ENCODE measurements at regions not wholly inside any gene's neighbourhood (a gene's known extent, or its start where the extent isn't known, plus 50 kb on each side); places are given as distances from the start of the nearest gene placed in this dataset.

DNA sequence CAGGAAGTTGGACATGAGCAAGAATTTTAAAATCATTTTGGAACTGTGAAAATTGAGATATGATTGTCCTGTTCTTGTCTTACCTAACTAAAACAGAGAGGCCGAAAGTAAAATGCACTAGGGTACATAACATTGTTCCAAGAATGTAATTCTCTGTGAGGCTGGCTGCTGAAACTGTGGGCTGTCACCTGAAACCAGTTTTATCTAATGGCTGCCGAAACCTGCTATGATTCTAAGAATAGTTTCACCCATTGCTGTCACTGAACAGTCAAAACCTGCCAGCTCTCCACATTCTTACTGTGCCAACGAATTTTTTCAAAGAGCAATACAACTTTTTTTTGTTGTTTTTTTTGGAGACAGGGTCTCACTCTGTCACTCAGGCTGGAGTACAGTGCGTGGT is 119.3 kb upstream of the ZSWIM2 start:
- H3K23ac ChIP-seq (ENCODE audit: low read depth, low read length), result no peak overlapping the region
- H3K14ac ChIP-seq (replicated peaks; ENCODE audit: low read depth, low read length), result no peak overlapping the region
- ChIA-PET CTCF (no interaction called here), POLR2A (ENCODE audit: unreplicated experiment) (no interaction called here)
- no peaks in the 10 kb centered on the region for H3K36me3 ChIP-seq (ENCODE audit: control insufficient read depth, insufficient read depth, low read length)
- H4K20me1 ChIP-seq (ENCODE audit: insufficient read depth, low read length), result no peaks in the 10 kb centered on the region
- intact Hi-C loops (cut with micrococcal nuclease), result no loop called here
- no CpG with 5 or more reads among the region's 4 CpGs for WGBS, 2 experiments (ENCODE audit: extremely low coverage in 2 of 2, insufficient read length in 1 of 2)
- no peak overlapping the region for H3K27ac ChIP-seq (ENCODE audit: insufficient read depth, low read length)
- no peak for DNase-seq
- H3K56ac ChIP-seq (ENCODE audit: extremely low read depth, insufficient read depth, low read length), result no peak overlapping the region
- no peaks in the 10 kb centered on the region for H3K27me3 ChIP-seq (ENCODE audit: control insufficient read depth, insufficient read depth, low read length)
- dilution Hi-C loops (cut with HindIII; ENCODE audit: low sequenced_read_pairs, unreplicated experiment), result no loop called here
- no peak overlapping the region for H3K18ac ChIP-seq (ENCODE audit: low read depth, low read length)
- no TSS peak for BruUV-seq (replicated peaks)
- no peak overlapping the region for H2BK120ac ChIP-seq (ENCODE audit: low read depth, low read length)
- no peak overlapping the region for H3K9ac ChIP-seq (ENCODE audit: low read depth, low read length)
- H2BK15ac ChIP-seq (ENCODE audit: low read depth, low read length), result no peak overlapping the region
- H2BK20ac ChIP-seq (ENCODE audit: low read depth, low read length), result no peak overlapping the region
- no peak overlapping the region for H4K8ac ChIP-seq (ENCODE audit: low read depth in 2 of 2, low read length in 2 of 2)
- no peak overlapping the region for H3K4me2 ChIP-seq (ENCODE audit: low read depth, low read length)
- no peak overlapping the region for H4K91ac ChIP-seq (ENCODE audit: insufficient read depth, low read depth, low read length)
- H3K4me3 ChIP-seq (ENCODE audit: insufficient read depth, low read depth, low read length), result no peak overlapping the region
- H2AK5ac ChIP-seq (ENCODE audit: low read depth, low read length), result no peak overlapping the region
- no peak overlapping the region for H2AFZ ChIP-seq (replicated peaks; ENCODE audit: low read length, poor library complexity)
- no peaks in the 10 kb centered on the region for H3K79me1 ChIP-seq (ENCODE audit: low read depth in 1 of 2, low read length in 2 of 2)
- no peak overlapping the region for H4K5ac ChIP-seq (ENCODE audit: low read depth, low read length)
- no peaks in the 10 kb centered on the region for H3K9me3 ChIP-seq (ENCODE audit: control insufficient read depth, insufficient read depth, low read length)
- H3K9me1 ChIP-seq (ENCODE audit: insufficient read depth, low read length), result no peaks in the 10 kb centered on the region
- TF ChIP-seq USF2 (IDR thresholded peaks at IDR 0.05; ENCODE audit: low read depth, low read length), result no peak
- TF ChIP-seq CHD1 (IDR thresholded peaks at IDR 0.05; ENCODE audit: low read depth, low read length), result no peak
- TF ChIP-seq, protein P1, sequence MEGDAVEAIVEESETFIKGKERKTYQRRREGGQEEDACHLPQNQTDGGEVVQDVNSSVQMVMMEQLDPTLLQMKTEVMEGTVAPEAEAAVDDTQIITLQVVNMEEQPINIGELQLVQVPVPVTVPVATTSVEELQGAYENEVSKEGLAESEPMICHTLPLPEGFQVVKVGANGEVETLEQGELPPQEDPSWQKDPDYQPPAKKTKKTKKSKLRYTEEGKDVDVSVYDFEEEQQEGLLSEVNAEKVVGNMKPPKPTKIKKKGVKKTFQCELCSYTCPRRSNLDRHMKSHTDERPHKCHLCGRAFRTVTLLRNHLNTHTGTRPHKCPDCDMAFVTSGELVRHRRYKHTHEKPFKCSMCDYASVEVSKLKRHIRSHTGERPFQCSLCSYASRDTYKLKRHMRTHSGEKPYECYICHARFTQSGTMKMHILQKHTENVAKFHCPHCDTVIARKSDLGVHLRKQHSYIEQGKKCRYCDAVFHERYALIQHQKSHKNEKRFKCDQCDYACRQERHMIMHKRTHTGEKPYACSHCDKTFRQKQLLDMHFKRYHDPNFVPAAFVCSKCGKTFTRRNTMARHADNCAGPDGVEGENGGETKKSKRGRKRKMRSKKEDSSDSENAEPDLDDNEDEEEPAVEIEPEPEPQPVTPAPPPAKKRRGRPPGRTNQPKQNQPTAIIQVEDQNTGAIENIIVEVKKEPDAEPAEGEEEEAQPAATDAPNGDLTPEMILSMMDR (conservative IDR thresholded peaks at IDR 0.05; ENCODE audit: low read depth, low read length), result no peak
- TF ChIP-seq MAZ (IDR thresholded peaks at IDR 0.05; ENCODE audit: borderline replicate concordance, low read depth, low read length), result no peak
- in situ Hi-C loops (cut with MboI; ENCODE audit: low sequenced_read_pairs), result no loop called here
- ATAC-seq (ENCODE audit: low read depth), result no peak
- no peaks in the 10 kb centered on the region for H3K4me1 ChIP-seq (ENCODE audit: control insufficient read depth, insufficient read depth, low read length)
- no peak overlapping the region for H2BK5ac ChIP-seq (ENCODE audit: low read depth, low read length, poor library complexity, severe bottlenecking)
- H3K4ac ChIP-seq (ENCODE audit: low read depth, low read length), result no peak overlapping the region
- no peak overlapping the region for H2AK9ac ChIP-seq (replicated peaks; ENCODE audit: low read depth, low read length, poor library complexity)
